ENCODE measurements at regions not wholly inside any gene's neighbourhood (a gene's known extent, or its start where the extent isn't known, plus 50 kb on each side); places are given as distances from the start of the nearest gene placed in this dataset.
A peak's percentile ranks its signal among the peaks of the same experiment; 100 is the strongest.
"Not testable (repeated sequence)": the region's sequence is repeated elsewhere in the genome, so short reads cannot be mapped to it uniquely, and the experiment has no call there.

- H3K4me3 ChIP-seq (ENCODE audit: low read length): no peak overlapping the region
- H3K27me3 ChIP-seq (ENCODE audit: insufficient read depth, low read length): no peaks in the 10 kb centered on the region
- H2AFZ ChIP-seq (ENCODE audit: low read depth, low read length): no peak overlapping the region
- no peaks in the 10 kb centered on the region for H3K9me3 ChIP-seq (ENCODE audit: low read length)
- no peaks in the 10 kb centered on the region for H3K36me3 ChIP-seq (ENCODE audit: insufficient read depth, low read length)
- H3K4me1 ChIP-seq (ENCODE audit: insufficient read depth, low read length): peaks cover 3% of the 10 kb centered on the region
Observed at GRCh38 chr13:72634859-72635258, 92.6 kb downstream of the MZT1 start.

- no peaks in the 10 kb centered on the region for H3K4me1 ChIP-seq (ENCODE audit: insufficient read depth, low read length)
- no peak overlapping the region for H2AFZ ChIP-seq (ENCODE audit: low read depth, low read length)
- H3K36me3 ChIP-seq (ENCODE audit: insufficient read depth, low read length): no peaks in the 10 kb centered on the region
- H3K4me3 ChIP-seq (ENCODE audit: low read length): no peak overlapping the region
- H3K27me3 ChIP-seq (ENCODE audit: insufficient read depth, low read length): no peaks in the 10 kb centered on the region
- H3K9me3 ChIP-seq (ENCODE audit: low read length): no peaks in the 10 kb centered on the region
Observed at GRCh38 chr13:72622546-72622945, 104.9 kb downstream of the MZT1 start.

- Histone ChIP-seq H2AFZ (ENCODE audit: low read depth, low read length) (no peak overlapping the region), H3K9me3 (ENCODE audit: low read length) (no peaks in the 10 kb centered on the region), H3K27me3 (ENCODE audit: insufficient read depth, low read length) (no peaks in the 10 kb centered on the region), H3K4me3 (ENCODE audit: low read length) (no peak overlapping the region), H3K4me1 (ENCODE audit: insufficient read depth, low read length) (no peaks in the 10 kb centered on the region), H3K36me3 (ENCODE audit: insufficient read depth, low read length) (no peaks in the 10 kb centered on the region)
Observed at GRCh38 chr13:72620874-72621273, 106.6 kb downstream of the MZT1 start.

GRCh38 chr13:72617951-72618350, 109.5 kb downstream of the MZT1 start:
- Histone ChIP-seq H3K4me1 (ENCODE audit: insufficient read depth, low read length) (no peaks in the 10 kb centered on the region), H2AFZ (ENCODE audit: low read depth, low read length) (no peak overlapping the region), H3K9me3 (ENCODE audit: low read length) (no peaks in the 10 kb centered on the region), H3K36me3 (ENCODE audit: insufficient read depth, low read length) (no peaks in the 10 kb centered on the region), H3K27me3 (ENCODE audit: insufficient read depth, low read length) (no peaks in the 10 kb centered on the region), H3K4me3 (ENCODE audit: low read length) (no peak overlapping the region)

DNA sequence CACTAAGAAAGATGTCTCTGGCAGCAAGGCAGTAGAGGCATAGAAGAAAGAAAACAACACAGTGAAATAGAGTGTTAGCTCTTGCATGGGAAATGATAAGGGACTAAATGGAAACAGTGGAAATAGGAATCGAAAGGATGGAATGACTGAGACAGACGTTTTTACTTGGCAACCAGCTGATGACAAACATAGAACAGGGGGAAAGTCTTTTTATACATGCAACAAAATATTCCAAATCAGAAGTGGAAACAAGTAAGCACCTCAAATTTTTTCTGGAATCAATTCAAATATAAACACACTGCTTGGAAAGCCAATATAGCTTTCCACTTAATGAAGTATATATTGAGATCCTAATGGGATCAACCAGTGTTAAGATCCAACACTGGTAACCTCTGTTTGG, 110.2 kb downstream of the MZT1 start:
- Histone ChIP-seq H3K4me1 (ENCODE audit: insufficient read depth, low read length) (no peaks in the 10 kb centered on the region), H3K4me3 (ENCODE audit: low read length) (no peak overlapping the region), H3K36me3 (ENCODE audit: insufficient read depth, low read length) (no peaks in the 10 kb centered on the region), H2AFZ (ENCODE audit: low read depth, low read length) (no peak overlapping the region), H3K27me3 (ENCODE audit: insufficient read depth, low read length) (no peaks in the 10 kb centered on the region), H3K9me3 (ENCODE audit: low read length) (no peaks in the 10 kb centered on the region)

GRCh38 chr13:72610251-72610891, 117.1 kb downstream of the MZT1 start:
- not testable (repeated sequence) for H3K4me1 ChIP-seq (ENCODE audit: insufficient read depth, low read length); H3K36me3 ChIP-seq (ENCODE audit: insufficient read depth, low read length); H3K4me3 ChIP-seq (ENCODE audit: low read length); H3K27me3 ChIP-seq (ENCODE audit: insufficient read depth, low read length); H3K9me3 ChIP-seq (ENCODE audit: low read length); H2AFZ ChIP-seq (ENCODE audit: low read depth, low read length)

- no peaks in the 10 kb centered on the region for H3K4me1 ChIP-seq (ENCODE audit: insufficient read depth, low read length)
- no peak overlapping the region for H3K4me3 ChIP-seq (ENCODE audit: low read length)
- no peaks in the 10 kb centered on the region for H3K9me3 ChIP-seq (ENCODE audit: low read length)
- no peaks in the 10 kb centered on the region for H3K36me3 ChIP-seq (ENCODE audit: insufficient read depth, low read length)
- H2AFZ ChIP-seq (ENCODE audit: low read depth, low read length): peak overlapping the region; percentile 26
- H3K27me3 ChIP-seq (ENCODE audit: insufficient read depth, low read length): no peaks in the 10 kb centered on the region
Observed at GRCh38 chr13:72599178-72599743, 128.2 kb downstream of the MZT1 start.

- H3K9me3 ChIP-seq (ENCODE audit: low read length): no peaks in the 10 kb centered on the region
- no peak overlapping the region for H3K4me3 ChIP-seq (ENCODE audit: low read length)
- no peaks in the 10 kb centered on the region for H3K27me3 ChIP-seq (ENCODE audit: insufficient read depth, low read length)
- H2AFZ ChIP-seq (ENCODE audit: low read depth, low read length): no peak overlapping the region
- no peaks in the 10 kb centered on the region for H3K36me3 ChIP-seq (ENCODE audit: insufficient read depth, low read length)
- H3K4me1 ChIP-seq (ENCODE audit: insufficient read depth, low read length): peaks cover 7% of the 10 kb centered on the region
Observed at GRCh38 chr13:72590091-72590740, 137.2 kb downstream of the MZT1 start.

DNA sequence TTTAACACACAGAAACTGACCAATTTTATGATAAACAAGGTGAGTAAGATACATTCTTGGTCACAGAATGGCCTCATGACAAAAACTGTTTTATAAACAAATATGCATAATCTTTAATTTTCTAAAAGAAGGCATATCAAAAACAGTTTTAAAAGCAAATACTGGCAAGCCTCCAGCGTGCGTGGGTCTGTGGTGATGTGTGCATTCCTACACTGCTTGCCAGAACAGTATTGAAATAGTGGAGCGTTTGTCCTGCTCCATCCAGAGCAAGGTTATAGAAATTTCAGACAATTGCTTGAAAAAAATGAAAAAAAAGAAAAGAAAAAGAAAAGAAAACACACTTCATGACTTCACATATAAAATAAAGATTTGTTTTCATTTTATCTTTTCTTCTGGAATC, 140.9 kb downstream of the MZT1 start:
- H3K4me1 ChIP-seq (ENCODE audit: insufficient read depth, low read length): no peaks in the 10 kb centered on the region
- H3K9me3 ChIP-seq (ENCODE audit: low read length): no peaks in the 10 kb centered on the region
- no peaks in the 10 kb centered on the region for H3K36me3 ChIP-seq (ENCODE audit: insufficient read depth, low read length)
- no peak overlapping the region for H2AFZ ChIP-seq (ENCODE audit: low read depth, low read length)
- peaks cover 3% of the 10 kb centered on the region for H3K27me3 ChIP-seq (ENCODE audit: insufficient read depth, low read length)
- no peak overlapping the region for H3K4me3 ChIP-seq (ENCODE audit: low read length)

GRCh38 chr13:72585254-72585653, 142.2 kb downstream of the MZT1 start:
- Histone ChIP-seq H3K4me3 (ENCODE audit: low read length) (no peak overlapping the region), H3K36me3 (ENCODE audit: insufficient read depth, low read length) (no peaks in the 10 kb centered on the region), H3K27me3 (ENCODE audit: insufficient read depth, low read length) (peaks cover 3% of the 10 kb centered on the region), H3K4me1 (ENCODE audit: insufficient read depth, low read length) (no peaks in the 10 kb centered on the region), H2AFZ (ENCODE audit: low read depth, low read length) (no peak overlapping the region), H3K9me3 (ENCODE audit: low read length) (no peaks in the 10 kb centered on the region)

GRCh38 chr13:72571191-72571590, 156.2 kb downstream of the MZT1 start:
- H3K4me1 ChIP-seq (ENCODE audit: insufficient read depth, low read length): no peaks in the 10 kb centered on the region

DNA sequence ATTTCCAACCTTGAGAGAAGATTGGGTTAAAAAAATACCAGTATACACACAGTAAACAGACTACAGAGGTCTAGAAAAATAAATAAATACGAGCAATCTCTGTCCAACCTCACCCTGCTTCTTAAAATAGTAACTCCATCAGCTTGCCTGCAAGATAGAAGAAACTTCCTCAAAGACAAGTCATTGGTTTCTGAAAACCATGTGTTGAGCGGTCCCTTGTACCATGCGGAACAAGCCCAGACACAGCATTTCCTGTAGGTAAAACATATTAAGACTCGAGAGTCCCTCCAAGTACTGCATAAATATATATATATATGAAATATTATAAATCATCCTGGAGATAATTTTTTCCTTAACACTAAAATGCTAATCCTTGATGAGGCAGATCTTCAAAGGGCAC, 157.4 kb downstream of the MZT1 start:
- Histone ChIP-seq H3K27me3 (ENCODE audit: insufficient read depth, low read length) (no peaks in the 10 kb centered on the region), H3K36me3 (ENCODE audit: insufficient read depth, low read length) (no peaks in the 10 kb centered on the region), H2AFZ (ENCODE audit: low read depth, low read length) (no peak overlapping the region), H3K4me3 (ENCODE audit: low read length) (no peak overlapping the region), H3K4me1 (ENCODE audit: insufficient read depth, low read length) (no peaks in the 10 kb centered on the region), H3K9me3 (ENCODE audit: low read length) (no peaks in the 10 kb centered on the region)

More at GRCh38 chr13:72571191-72571590, 156.2 kb downstream of the MZT1 start:
- Histone ChIP-seq H3K9me3 (ENCODE audit: low read length) (peaks cover 3% of the 10 kb centered on the region), H3K36me3 (ENCODE audit: insufficient read depth, low read length) (no peaks in the 10 kb centered on the region), H3K27me3 (ENCODE audit: insufficient read depth, low read length) (no peaks in the 10 kb centered on the region), H3K4me3 (ENCODE audit: low read length) (no peak overlapping the region), H2AFZ (ENCODE audit: low read depth, low read length) (no peak overlapping the region)

DNA sequence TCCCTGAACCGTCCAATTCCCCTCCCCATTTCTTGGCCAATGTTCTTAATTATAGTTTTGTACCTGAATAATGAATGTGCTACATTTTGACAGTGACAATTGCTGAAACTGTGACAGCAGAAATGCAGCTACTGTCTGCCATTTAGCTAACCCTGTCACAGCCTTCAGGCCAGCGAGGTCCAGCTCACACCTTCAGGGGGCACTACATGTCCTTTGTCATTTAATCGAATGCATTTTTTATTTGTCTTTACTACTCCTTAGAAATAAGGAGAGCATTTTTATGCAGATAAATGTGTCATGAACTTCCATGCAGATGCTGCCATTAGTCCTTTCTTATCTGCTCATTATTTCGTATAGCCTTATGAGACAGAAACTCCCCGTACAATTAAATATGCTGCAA, 159.9 kb downstream of the MZT1 start:
- no peak overlapping the region for H3K4me3 ChIP-seq (ENCODE audit: low read length)
- H3K27me3 ChIP-seq (ENCODE audit: insufficient read depth, low read length): no peaks in the 10 kb centered on the region
- H3K36me3 ChIP-seq (ENCODE audit: insufficient read depth, low read length): no peaks in the 10 kb centered on the region
- H3K9me3 ChIP-seq (ENCODE audit: low read length): no peaks in the 10 kb centered on the region
- no peaks in the 10 kb centered on the region for H3K4me1 ChIP-seq (ENCODE audit: insufficient read depth, low read length)
- no peak overlapping the region for H2AFZ ChIP-seq (ENCODE audit: low read depth, low read length)

All from neuron (in vitro differentiated cells).